NB4 (cell line): ENCODE measurements at regions not wholly inside any gene's neighbourhood (a gene's known extent, or its start where the extent isn't known, plus 50 kb on each side); places are given as distances from the start of the nearest gene placed in this dataset.

Source experiments
- POLR2A ChIP-seq: IDR thresholded peaks from 2 replicates; pipeline ENCODE4 v1.6.1; 2011; ENCODE audit warnings: mild to moderate bottlenecking; ENCODE audit not compliant: insufficient read length; ENCODE audit errors: extremely low read depth
- TF ChIP-seq, protein P1 (sequence below): IDR thresholded peaks from one replicate; pipeline ENCODE4 v1.5.1; 2012; ENCODE audit warnings: low read depth, low read length

DNA sequence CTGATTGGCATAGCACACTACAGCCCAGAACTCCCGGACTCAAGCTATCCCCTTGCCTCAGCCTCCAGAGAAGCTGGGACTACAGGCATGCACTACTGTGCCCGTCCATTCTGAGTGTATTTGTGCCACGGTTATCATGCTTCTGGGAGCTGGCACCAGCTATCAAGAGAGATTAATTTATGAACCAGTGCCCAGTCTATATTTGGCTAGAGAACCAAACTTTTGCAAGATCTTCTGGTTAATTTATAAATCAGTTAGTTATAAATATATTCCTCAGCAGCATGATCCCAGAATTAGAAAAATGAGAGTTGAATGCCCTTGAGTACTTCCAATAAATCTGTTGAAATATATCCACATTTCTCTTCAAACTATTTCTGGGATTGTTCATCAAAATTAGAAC lies 67.5 kb upstream of the OR5AN1 start:
- no peak for TF ChIP-seq POLR2A
- TF ChIP-seq, protein P1, sequence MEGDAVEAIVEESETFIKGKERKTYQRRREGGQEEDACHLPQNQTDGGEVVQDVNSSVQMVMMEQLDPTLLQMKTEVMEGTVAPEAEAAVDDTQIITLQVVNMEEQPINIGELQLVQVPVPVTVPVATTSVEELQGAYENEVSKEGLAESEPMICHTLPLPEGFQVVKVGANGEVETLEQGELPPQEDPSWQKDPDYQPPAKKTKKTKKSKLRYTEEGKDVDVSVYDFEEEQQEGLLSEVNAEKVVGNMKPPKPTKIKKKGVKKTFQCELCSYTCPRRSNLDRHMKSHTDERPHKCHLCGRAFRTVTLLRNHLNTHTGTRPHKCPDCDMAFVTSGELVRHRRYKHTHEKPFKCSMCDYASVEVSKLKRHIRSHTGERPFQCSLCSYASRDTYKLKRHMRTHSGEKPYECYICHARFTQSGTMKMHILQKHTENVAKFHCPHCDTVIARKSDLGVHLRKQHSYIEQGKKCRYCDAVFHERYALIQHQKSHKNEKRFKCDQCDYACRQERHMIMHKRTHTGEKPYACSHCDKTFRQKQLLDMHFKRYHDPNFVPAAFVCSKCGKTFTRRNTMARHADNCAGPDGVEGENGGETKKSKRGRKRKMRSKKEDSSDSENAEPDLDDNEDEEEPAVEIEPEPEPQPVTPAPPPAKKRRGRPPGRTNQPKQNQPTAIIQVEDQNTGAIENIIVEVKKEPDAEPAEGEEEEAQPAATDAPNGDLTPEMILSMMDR = no peak
